SK-N-SH treated with all-trans-retinoic acid at 6 μM for 48 hours (cell line): ENCODE measurements at regions not wholly inside any gene's neighbourhood (a gene's known extent, or its start where the extent isn't known, plus 50 kb on each side); places are given as distances from the start of the nearest gene placed in this dataset.

Experiments used
- ARNTL ChIP-seq: fragments of 450-650 bp; formaldehyde crosslinking; IDR thresholded peaks from 2 replicates; pipeline ENCODE4 v1.5.0; 2020; ENCODE audit warnings: low read depth, mild to moderate bottlenecking, moderate library complexity, borderline replicate concordance
- BACH2 ChIP-seq: fragments of 250-450 bp; sonication (Bioruptor Pico); IDR thresholded peaks from 2 replicates; pipeline ENCODE4 v1.9.0; 2021; ENCODE audit warnings: mild to moderate bottlenecking, borderline replicate concordance
- ESRRG ChIP-seq: fragments of 250-450 bp; sonication (Bioruptor Pico); IDR thresholded peaks from 2 replicates; pipeline ENCODE4 v1.6.1; 2021; ENCODE audit warnings: mild to moderate bottlenecking
- ISL1 ChIP-seq: fragments of 250-450 bp; sonication (Bioruptor Pico); IDR thresholded peaks from 2 replicates; pipeline ENCODE4 v2.1.2; 2022; ENCODE audit warnings: mild to moderate bottlenecking, moderate library complexity
- SNAI2 ChIP-seq: fragments of 250-450 bp; sonication (Bioruptor Pico); IDR thresholded peaks from 2 replicates; pipeline ENCODE4 v1.5.0; 2020; ENCODE audit warnings: mild to moderate bottlenecking, moderate library complexity
- ZC3H10 ChIP-seq: fragments of 250-450 bp; sonication (Bioruptor Pico); IDR thresholded peaks from 2 replicates; pipeline ENCODE4 v1.5.1; 2021; ENCODE audit warnings: mild to moderate bottlenecking, moderate library complexity
- TF ChIP-seq, protein P1 (sequence below): fragments of 250-450 bp; sonication (Bioruptor Pico); IDR thresholded peaks from 2 replicates; pipeline ENCODE4 v1.8.0; 2020; ENCODE audit warnings: mild to moderate bottlenecking, moderate library complexity, borderline replicate concordance
- TF ChIP-seq, protein P2 (sequence below): fragments of 250-450 bp; sonication (Bioruptor Pico); IDR thresholded peaks from 2 replicates; pipeline ENCODE4 v1.8.0; 2021; ENCODE audit warnings: low read depth, mild to moderate bottlenecking, moderate library complexity, borderline replicate concordance

DNA sequence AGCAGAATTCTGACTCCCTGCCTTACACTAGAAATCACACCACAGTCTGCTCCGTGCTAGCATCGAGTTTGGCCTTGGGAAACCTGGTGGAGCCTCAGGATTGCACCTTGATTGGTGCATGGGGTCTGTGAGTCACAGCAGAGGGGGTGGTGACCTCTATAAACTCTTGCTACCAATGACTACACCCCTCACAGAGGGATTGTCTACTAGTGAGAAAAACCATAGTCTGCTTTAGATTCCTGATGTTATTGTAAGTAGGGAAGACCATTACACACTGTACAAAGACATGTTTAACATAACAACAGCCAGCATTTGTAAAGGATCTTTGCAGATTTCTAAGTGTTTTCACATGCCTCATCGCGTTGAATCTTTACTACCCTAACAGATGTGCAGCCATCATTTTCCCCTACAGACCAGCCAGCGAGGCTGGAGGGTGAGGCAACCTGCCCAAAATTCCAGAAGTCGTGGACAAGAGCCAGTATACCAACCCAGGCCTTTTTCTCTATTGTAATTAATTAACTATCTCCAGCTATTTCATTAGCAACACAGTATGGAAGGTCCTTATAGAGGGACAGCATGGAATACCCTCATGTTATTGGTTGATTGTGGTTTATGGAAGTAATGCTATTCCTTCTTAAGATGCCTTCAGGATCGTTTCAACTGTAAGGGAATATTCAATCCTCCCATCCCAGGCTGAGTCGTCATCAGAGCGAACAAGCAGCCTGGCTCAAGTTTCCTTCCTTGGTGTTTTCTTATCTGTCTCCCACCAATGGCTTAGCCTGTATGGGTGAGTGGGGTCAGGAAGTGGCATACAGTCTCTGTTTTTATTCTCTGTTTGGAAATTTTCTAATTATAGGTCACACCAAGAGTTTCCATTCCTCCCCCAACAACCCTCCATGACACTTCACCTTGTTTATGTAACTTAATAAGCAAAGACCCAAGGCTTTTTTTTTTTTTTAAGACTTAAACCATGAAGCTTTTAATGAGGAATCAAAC lies 55.9 kb upstream of the KDR start:
- TF ChIP-seq ZC3H10 (CRISPR knock-in tag) (no peak), SNAI2 (no peak), ISL1 (CRISPR knock-in tag) (no peak), ESRRG (no peak), BACH2 (CRISPR knock-in tag) (no peak), ARNTL (CRISPR knock-in tag) (no peak)
- TF ChIP-seq, protein P1, sequence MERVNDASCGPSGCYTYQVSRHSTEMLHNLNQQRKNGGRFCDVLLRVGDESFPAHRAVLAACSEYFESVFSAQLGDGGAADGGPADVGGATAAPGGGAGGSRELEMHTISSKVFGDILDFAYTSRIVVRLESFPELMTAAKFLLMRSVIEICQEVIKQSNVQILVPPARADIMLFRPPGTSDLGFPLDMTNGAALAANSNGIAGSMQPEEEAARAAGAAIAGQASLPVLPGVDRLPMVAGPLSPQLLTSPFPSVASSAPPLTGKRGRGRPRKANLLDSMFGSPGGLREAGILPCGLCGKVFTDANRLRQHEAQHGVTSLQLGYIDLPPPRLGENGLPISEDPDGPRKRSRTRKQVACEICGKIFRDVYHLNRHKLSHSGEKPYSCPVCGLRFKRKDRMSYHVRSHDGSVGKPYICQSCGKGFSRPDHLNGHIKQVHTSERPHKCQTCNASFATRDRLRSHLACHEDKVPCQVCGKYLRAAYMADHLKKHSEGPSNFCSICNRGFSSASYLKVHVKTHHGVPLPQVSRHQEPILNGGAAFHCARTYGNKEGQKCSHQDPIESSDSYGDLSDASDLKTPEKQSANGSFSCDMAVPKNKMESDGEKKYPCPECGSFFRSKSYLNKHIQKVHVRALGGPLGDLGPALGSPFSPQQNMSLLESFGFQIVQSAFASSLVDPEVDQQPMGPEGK, result no peak
- TF ChIP-seq, protein P2, sequence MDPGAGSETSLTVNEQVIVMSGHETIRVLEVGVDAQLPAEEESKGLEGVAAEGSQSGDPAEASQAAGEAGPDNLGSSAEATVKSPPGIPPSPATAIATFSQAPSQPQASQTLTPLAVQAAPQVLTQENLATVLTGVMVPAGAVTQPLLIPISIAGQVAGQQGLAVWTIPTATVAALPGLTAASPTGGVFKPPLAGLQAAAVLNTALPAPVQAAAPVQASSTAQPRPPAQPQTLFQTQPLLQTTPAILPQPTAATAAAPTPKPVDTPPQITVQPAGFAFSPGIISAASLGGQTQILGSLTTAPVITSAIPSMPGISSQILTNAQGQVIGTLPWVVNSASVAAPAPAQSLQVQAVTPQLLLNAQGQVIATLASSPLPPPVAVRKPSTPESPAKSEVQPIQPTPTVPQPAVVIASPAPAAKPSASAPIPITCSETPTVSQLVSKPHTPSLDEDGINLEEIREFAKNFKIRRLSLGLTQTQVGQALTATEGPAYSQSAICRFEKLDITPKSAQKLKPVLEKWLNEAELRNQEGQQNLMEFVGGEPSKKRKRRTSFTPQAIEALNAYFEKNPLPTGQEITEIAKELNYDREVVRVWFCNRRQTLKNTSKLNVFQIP, result no peak
